Neutrophil (primary cell): ENCODE measurements at regions not wholly inside any gene's neighbourhood (a gene's known extent, or its start where the extent isn't known, plus 50 kb on each side); places are given as distances from the start of the nearest gene placed in this dataset.
"Not testable (repeated sequence)": the region's sequence is repeated elsewhere in the genome, so short reads cannot be mapped to it uniquely, and the experiment has no call there.

Experiments used
- H3K27ac ChIP-seq: fragments of 200-600 bp; sonication (generic); 2 replicates; pipeline ENCODE4 v1.5.1; 2016; ENCODE audit warnings: mild to moderate bottlenecking, moderate library complexity
- H3K27me3 ChIP-seq: fragments of 200-600 bp; sonication (generic); 2 replicates; pipeline ENCODE4 v1.6.0; 2016; ENCODE audit warnings: mild to moderate bottlenecking
- H3K36me3 ChIP-seq: fragments of 200-600 bp; sonication (generic); 2 replicates; pipeline ENCODE4 v1.5.1; 2017
- H3K4me1 ChIP-seq, 2 experiments: fragments of 200-600 bp in 1 of 2; sonication (generic) in 1 of 2; 1 replicate in 1 of 2; 2 replicates in 1 of 2; pipeline versions ENCODE4 v1.5.1 to v1.6.1; 2013 to 2016; ENCODE audit warnings: low read depth in 1 of 2, low read length in 1 of 2, mild to moderate bottlenecking in 1 of 2, moderate library complexity in 1 of 2; ENCODE audit not compliant: control insufficient read depth in 1 of 2, insufficient read depth in 1 of 2
- H3K4me3 ChIP-seq, 2 experiments: fragments of 200-600 bp in 1 of 2; sonication (generic) in 1 of 2; 1 replicate in 1 of 2; 2 replicates in 1 of 2; pipeline ENCODE4 v1.5.1; 2013 to 2016; ENCODE audit warnings: low read depth in 1 of 2, low read length in 1 of 2, mild to moderate bottlenecking in 1 of 2, moderate library complexity in 1 of 2
- H3K9me3 ChIP-seq: fragments of 200-600 bp; sonication (generic); 2 replicates; pipeline ENCODE4 v1.5.1; 2016
- CTCF ChIP-seq: fragments of 200-600 bp; sonication (generic); IDR thresholded peaks from 2 replicates; pipeline ENCODE4 v1.5.1; 2016; ENCODE audit warnings: antibody characterized with exemption

- Histone ChIP-seq H3K27ac (no peak overlapping the region), H3K4me3 (no peak overlapping the region), H3K27me3 (no peaks in the 10 kb centered on the region), H3K9me3 (no peaks in the 10 kb centered on the region), H3K4me1 (no peaks in the 10 kb centered on the region), H3K36me3 (no peaks in the 10 kb centered on the region)
- TF ChIP-seq CTCF, result no peak
These were observed 232.3 kb downstream of the TLR4 start for GRCh38 chr9:117936185-117937130.

GRCh38 chr9:117938086-117938485, 233.9 kb downstream of the TLR4 start:
- Histone ChIP-seq H3K4me3 (no peak overlapping the region), H3K4me1 (no peaks in the 10 kb centered on the region), H3K27me3 (no peaks in the 10 kb centered on the region), H3K36me3 (no peaks in the 10 kb centered on the region), H3K9me3 (no peaks in the 10 kb centered on the region), H3K27ac (no peak overlapping the region)
- no peak for TF ChIP-seq CTCF

GRCh38 chr9:117938896-117939295, 234.7 kb downstream of the TLR4 start:
- Histone ChIP-seq H3K27me3 (no peaks in the 10 kb centered on the region), H3K4me1 (no peaks in the 10 kb centered on the region), H3K36me3 (no peaks in the 10 kb centered on the region), H3K9me3 (no peaks in the 10 kb centered on the region), H3K27ac (no peak overlapping the region), H3K4me3 (no peak overlapping the region)
- no peak for TF ChIP-seq CTCF

GRCh38 chr9:117944750-117945149, 240.5 kb downstream of the TLR4 start:
- H3K9me3 ChIP-seq, H3K27me3 ChIP-seq, H3K36me3 ChIP-seq, H3K27ac ChIP-seq, H3K4me3 ChIP-seq, H3K4me1 ChIP-seq: not testable (repeated sequence)

GRCh38 chr9:117945286-117945685, 241.1 kb downstream of the TLR4 start:
- no peaks in the 10 kb centered on the region for H3K36me3 ChIP-seq
- no peak overlapping the region for H3K27ac ChIP-seq
- H3K27me3 ChIP-seq, result no peaks in the 10 kb centered on the region
- H3K9me3 ChIP-seq, result no peaks in the 10 kb centered on the region
- H3K4me3 ChIP-seq, result no peak overlapping the region
- TF ChIP-seq CTCF, result no peak
- H3K4me1 ChIP-seq, result no peaks in the 10 kb centered on the region

GRCh38 chr9:117951127-117951526, 246.9 kb downstream of the TLR4 start:
- no peaks in the 10 kb centered on the region for H3K27me3 ChIP-seq
- TF ChIP-seq CTCF, result no peak
- no peak overlapping the region for H3K4me3 ChIP-seq

More at GRCh38 chr9:117951127-117951526, 246.9 kb downstream of the TLR4 start:
- Histone ChIP-seq H3K27ac (no peak overlapping the region), H3K36me3 (no peaks in the 10 kb centered on the region), H3K9me3 (no peaks in the 10 kb centered on the region), H3K4me1 (no peaks in the 10 kb centered on the region)
